Liver (tissue), 3 donors: ENCODE measurements at regions not wholly inside any gene's neighbourhood (a gene's known extent, or its start where the extent isn't known, plus 50 kb on each side); places are given as distances from the start of the nearest gene placed in this dataset.

Experiments
- CTCF ChIP-seq: fragments of 150-350 bp; IDR thresholded peaks from 2 replicates; pipeline ENCODE4 v1.5.1; 2017; ENCODE audit warnings: improper control_type of control experiment, low read depth, low read length; ENCODE audit not compliant: missing input control
- EGR1 ChIP-seq, 2 donors: IDR thresholded peaks; 2 replicates each; pipeline ENCODE4 v1.6.1; 2016 to 2018; ENCODE audit warnings: antibody characterized with exemption in 2 of 2, low read depth in 2 of 2
- JUND ChIP-seq, 2 donors: IDR thresholded peaks; 2 replicates each; pipeline ENCODE4 v1.6.1; 2016; ENCODE audit warnings: antibody characterized with exemption in 2 of 2
- RAD21 ChIP-seq, 2 donors: IDR thresholded peaks; 2 replicates each; pipeline ENCODE4 v1.6.1; 2016; ENCODE audit warnings: antibody characterized with exemption in 2 of 2, mild to moderate bottlenecking in 2 of 2
- RXRA ChIP-seq, 2 donors: IDR thresholded peaks; 2 replicates each; pipeline ENCODE4 v1.6.1; 2017 to 2018; ENCODE audit warnings: antibody characterized with exemption in 2 of 2, mild to moderate bottlenecking in 1 of 2
- SP1 ChIP-seq: IDR thresholded peaks from 2 replicates; pipeline ENCODE4 v1.6.1; 2018; ENCODE audit warnings: antibody characterized with exemption, mild to moderate bottlenecking
- TAF1 ChIP-seq: conservative IDR thresholded peaks from 2 replicates; pipeline ENCODE4 v1.6.1; 2016; ENCODE audit warnings: antibody characterized with exemption, mild to moderate bottlenecking
- YY1 ChIP-seq: IDR thresholded peaks from 2 replicates; pipeline ENCODE4 v1.6.1; 2016; ENCODE audit warnings: antibody characterized with exemption, mild to moderate bottlenecking
- TF ChIP-seq, protein P1 (sequence below): IDR thresholded peaks from 2 replicates; pipeline ENCODE4 v1.6.1; 2016; ENCODE audit warnings: antibody characterized with exemption, mild to moderate bottlenecking
- TF ChIP-seq, protein P2 (sequence below): IDR thresholded peaks from 2 replicates; pipeline ENCODE4 v1.6.1; 2016; ENCODE audit warnings: antibody characterized with exemption
- donor health status: healthy.
- donor health status: healthy.

- TF ChIP-seq CTCF (no peak), SP1 (no peak), RXRA (IDR thresholded peaks at IDR 0.05) (no peak), JUND (IDR thresholded peaks at IDR 0.05) (no peak), EGR1 (IDR thresholded peaks at IDR 0.05; ENCODE audit: low read depth in 2 of 2) (no peak), YY1 (no peak), RAD21 (IDR thresholded peaks at IDR 0.05) (no peak), TAF1 (no peak)
- TF ChIP-seq, protein P1, sequence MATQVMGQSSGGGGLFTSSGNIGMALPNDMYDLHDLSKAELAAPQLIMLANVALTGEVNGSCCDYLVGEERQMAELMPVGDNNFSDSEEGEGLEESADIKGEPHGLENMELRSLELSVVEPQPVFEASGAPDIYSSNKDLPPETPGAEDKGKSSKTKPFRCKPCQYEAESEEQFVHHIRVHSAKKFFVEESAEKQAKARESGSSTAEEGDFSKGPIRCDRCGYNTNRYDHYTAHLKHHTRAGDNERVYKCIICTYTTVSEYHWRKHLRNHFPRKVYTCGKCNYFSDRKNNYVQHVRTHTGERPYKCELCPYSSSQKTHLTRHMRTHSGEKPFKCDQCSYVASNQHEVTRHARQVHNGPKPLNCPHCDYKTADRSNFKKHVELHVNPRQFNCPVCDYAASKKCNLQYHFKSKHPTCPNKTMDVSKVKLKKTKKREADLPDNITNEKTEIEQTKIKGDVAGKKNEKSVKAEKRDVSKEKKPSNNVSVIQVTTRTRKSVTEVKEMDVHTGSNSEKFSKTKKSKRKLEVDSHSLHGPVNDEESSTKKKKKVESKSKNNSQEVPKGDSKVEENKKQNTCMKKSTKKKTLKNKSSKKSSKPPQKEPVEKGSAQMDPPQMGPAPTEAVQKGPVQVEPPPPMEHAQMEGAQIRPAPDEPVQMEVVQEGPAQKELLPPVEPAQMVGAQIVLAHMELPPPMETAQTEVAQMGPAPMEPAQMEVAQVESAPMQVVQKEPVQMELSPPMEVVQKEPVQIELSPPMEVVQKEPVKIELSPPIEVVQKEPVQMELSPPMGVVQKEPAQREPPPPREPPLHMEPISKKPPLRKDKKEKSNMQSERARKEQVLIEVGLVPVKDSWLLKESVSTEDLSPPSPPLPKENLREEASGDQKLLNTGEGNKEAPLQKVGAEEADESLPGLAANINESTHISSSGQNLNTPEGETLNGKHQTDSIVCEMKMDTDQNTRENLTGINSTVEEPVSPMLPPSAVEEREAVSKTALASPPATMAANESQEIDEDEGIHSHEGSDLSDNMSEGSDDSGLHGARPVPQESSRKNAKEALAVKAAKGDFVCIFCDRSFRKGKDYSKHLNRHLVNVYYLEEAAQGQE: no peak
- TF ChIP-seq, protein P2, sequence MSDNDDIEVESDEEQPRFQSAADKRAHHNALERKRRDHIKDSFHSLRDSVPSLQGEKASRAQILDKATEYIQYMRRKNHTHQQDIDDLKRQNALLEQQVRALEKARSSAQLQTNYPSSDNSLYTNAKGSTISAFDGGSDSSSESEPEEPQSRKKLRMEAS: no peak
Measured at GRCh38 chr16:8483396-8483795, 106.9 kb downstream of the TMEM114 start.
